ENCODE measurements at regions not wholly inside any gene's neighbourhood (a gene's known extent, or its start where the extent isn't known, plus 50 kb on each side); places are given as distances from the start of the nearest gene placed in this dataset.

DNA sequence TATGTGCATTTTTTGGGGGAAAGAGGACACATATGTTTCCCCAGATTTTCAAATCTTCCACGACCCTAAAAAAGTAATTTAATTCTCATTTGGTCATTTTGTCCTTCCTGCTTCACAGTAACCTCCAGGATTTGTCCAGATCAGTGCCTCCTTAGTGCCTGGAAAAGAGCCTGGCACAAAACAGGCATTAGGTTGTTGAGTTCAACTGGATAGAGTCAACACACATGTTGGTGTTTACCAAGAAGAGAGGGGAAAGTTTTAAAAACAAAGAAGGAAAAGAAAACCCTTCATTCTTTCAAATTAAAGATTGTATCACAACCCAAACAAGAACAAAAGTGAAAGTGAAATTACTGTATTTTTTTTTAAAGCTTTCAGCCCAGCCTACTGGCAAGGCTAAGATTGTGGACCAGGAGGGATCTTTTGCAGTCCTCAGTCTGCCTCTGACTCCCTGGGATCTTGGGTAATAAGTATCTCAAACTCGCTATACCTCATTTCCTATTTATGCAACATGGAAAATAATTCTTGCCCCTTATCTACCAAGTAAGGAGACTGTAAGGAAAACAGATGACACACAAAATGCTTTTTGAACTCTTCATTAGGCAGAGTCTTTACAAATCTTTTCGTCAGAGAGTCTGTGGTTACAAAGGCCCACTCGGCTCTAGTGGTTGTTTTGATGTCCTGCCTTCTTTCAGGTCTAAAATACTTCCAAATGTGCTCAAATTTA, 57.8 kb downstream of the ZNF281 start:
- 21% methylated on average over 4 of the region's 4 CpGs for WGBS
- TF ChIP-seq RXRA (IDR thresholded peaks at IDR 0.05): peak in 1 of 2 donors; percentile 16
- TF ChIP-seq RAD21 (IDR thresholded peaks at IDR 0.05): peak; percentile 14 to 19
- TF ChIP-seq, protein P1, sequence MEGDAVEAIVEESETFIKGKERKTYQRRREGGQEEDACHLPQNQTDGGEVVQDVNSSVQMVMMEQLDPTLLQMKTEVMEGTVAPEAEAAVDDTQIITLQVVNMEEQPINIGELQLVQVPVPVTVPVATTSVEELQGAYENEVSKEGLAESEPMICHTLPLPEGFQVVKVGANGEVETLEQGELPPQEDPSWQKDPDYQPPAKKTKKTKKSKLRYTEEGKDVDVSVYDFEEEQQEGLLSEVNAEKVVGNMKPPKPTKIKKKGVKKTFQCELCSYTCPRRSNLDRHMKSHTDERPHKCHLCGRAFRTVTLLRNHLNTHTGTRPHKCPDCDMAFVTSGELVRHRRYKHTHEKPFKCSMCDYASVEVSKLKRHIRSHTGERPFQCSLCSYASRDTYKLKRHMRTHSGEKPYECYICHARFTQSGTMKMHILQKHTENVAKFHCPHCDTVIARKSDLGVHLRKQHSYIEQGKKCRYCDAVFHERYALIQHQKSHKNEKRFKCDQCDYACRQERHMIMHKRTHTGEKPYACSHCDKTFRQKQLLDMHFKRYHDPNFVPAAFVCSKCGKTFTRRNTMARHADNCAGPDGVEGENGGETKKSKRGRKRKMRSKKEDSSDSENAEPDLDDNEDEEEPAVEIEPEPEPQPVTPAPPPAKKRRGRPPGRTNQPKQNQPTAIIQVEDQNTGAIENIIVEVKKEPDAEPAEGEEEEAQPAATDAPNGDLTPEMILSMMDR (IDR thresholded peaks at IDR 0.05; ENCODE audit: low read depth, low read length, missing input control): no peak
- peak in 1 of 2 donors; percentile 22 for TF ChIP-seq HNF4A (conservative IDR thresholded peaks at IDR 0.05)
- TF ChIP-seq, protein P2, sequence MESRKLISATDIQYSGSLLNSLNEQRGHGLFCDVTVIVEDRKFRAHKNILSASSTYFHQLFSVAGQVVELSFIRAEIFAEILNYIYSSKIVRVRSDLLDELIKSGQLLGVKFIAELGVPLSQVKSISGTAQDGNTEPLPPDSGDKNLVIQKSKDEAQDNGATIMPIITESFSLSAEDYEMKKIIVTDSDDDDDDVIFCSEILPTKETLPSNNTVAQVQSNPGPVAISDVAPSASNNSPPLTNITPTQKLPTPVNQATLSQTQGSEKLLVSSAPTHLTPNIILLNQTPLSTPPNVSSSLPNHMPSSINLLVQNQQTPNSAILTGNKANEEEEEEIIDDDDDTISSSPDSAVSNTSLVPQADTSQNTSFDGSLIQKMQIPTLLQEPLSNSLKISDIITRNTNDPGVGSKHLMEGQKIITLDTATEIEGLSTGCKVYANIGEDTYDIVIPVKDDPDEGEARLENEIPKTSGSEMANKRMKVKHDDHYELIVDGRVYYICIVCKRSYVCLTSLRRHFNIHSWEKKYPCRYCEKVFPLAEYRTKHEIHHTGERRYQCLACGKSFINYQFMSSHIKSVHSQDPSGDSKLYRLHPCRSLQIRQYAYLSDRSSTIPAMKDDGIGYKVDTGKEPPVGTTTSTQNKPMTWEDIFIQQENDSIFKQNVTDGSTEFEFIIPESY (IDR thresholded peaks at IDR 0.05): no peak

DNA sequence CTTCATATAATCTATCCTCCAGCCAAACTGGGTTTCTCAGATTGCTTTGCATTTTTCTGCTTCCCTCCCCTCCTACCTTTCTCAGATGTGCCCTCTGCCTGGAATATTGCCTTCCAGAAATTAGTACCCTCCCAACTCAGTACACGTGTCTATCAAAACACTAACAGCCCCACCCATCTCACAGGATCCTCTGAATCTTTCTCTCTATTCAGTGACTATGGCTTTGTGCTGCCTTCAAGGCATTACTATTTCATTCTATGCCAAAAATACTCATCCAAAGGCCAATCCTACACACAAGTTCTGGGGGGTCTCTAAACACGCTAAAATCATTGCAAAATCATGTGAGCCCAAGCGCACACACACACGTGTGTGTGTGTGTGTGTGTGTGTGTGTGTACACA, 58.4 kb downstream of the ZNF281 start:
- Histone ChIP-seq H3K9ac (ENCODE audit: low read depth in 1 of 2, low read length in 2 of 2) (no peak overlapping the region), H3K4me3 (ENCODE audit: low read depth in 1 of 3, low read length in 3 of 3) (no peak overlapping the region), H3K27me3 (ENCODE audit: control insufficient read depth in 4 of 4, insufficient read depth in 4 of 4, low read length in 3 of 4) (no peaks in the 10 kb centered on the region), H3K9me3 (ENCODE audit: control insufficient read depth in 4 of 4, low read length in 3 of 4) (no peaks in the 10 kb centered on the region), H3K4me1 (ENCODE audit: control insufficient read depth in 4 of 4, insufficient read depth in 4 of 4, low read length in 3 of 4) (peaks cover 0 to 11% (median 3%) of the 10 kb centered on the region in 4 donors), H3K36me3 (ENCODE audit: control insufficient read depth in 4 of 4, insufficient read depth in 3 of 4, low read depth in 1 of 4, low read length in 3 of 4) (no peaks in the 10 kb centered on the region), H3K27ac (ENCODE audit: low read depth in 1 of 2, low read length in 2 of 2) (no peak overlapping the region)
- TF ChIP-seq FOXA1 (IDR thresholded peaks at IDR 0.05) (no peak), RXRA (IDR thresholded peaks at IDR 0.05) (no peak), FOXA2 (IDR thresholded peaks at IDR 0.05) (no peak), YY1 (IDR thresholded peaks at IDR 0.05) (no peak), EGR1 (IDR thresholded peaks at IDR 0.05; ENCODE audit: low read depth in 2 of 2) (no peak), SP1 (IDR thresholded peaks at IDR 0.05) (no peak), HNF4G (IDR thresholded peaks at IDR 0.05) (no peak), JUND (IDR thresholded peaks at IDR 0.05) (no peak), RAD21 (IDR thresholded peaks at IDR 0.05) (no peak), HNF4A (conservative IDR thresholded peaks at IDR 0.05) (no peak), NR2F2 (IDR thresholded peaks at IDR 0.05) (no peak), TAF1 (conservative IDR thresholded peaks at IDR 0.05) (no peak), GABPA (IDR thresholded peaks at IDR 0.05 in 1 of 2, conservative IDR thresholded peaks at IDR 0.05 in 1 of 2) (no peak)
- TF ChIP-seq, protein P1 (IDR thresholded peaks at IDR 0.05; ENCODE audit: low read depth, low read length, missing input control): no peak
- TF ChIP-seq, protein P3, sequence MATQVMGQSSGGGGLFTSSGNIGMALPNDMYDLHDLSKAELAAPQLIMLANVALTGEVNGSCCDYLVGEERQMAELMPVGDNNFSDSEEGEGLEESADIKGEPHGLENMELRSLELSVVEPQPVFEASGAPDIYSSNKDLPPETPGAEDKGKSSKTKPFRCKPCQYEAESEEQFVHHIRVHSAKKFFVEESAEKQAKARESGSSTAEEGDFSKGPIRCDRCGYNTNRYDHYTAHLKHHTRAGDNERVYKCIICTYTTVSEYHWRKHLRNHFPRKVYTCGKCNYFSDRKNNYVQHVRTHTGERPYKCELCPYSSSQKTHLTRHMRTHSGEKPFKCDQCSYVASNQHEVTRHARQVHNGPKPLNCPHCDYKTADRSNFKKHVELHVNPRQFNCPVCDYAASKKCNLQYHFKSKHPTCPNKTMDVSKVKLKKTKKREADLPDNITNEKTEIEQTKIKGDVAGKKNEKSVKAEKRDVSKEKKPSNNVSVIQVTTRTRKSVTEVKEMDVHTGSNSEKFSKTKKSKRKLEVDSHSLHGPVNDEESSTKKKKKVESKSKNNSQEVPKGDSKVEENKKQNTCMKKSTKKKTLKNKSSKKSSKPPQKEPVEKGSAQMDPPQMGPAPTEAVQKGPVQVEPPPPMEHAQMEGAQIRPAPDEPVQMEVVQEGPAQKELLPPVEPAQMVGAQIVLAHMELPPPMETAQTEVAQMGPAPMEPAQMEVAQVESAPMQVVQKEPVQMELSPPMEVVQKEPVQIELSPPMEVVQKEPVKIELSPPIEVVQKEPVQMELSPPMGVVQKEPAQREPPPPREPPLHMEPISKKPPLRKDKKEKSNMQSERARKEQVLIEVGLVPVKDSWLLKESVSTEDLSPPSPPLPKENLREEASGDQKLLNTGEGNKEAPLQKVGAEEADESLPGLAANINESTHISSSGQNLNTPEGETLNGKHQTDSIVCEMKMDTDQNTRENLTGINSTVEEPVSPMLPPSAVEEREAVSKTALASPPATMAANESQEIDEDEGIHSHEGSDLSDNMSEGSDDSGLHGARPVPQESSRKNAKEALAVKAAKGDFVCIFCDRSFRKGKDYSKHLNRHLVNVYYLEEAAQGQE (IDR thresholded peaks at IDR 0.05): no peak
- TF ChIP-seq, protein P4, sequence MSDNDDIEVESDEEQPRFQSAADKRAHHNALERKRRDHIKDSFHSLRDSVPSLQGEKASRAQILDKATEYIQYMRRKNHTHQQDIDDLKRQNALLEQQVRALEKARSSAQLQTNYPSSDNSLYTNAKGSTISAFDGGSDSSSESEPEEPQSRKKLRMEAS (IDR thresholded peaks at IDR 0.05): no peak
- TF ChIP-seq, protein P2 (IDR thresholded peaks at IDR 0.05): no peak
- TF ChIP-seq, protein P5, sequence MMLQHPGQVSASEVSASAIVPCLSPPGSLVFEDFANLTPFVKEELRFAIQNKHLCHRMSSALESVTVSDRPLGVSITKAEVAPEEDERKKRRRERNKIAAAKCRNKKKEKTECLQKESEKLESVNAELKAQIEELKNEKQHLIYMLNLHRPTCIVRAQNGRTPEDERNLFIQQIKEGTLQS (IDR thresholded peaks at IDR 0.05): no peak
- DNase-seq (ENCODE audit: low spot score): no peak
- 76% methylated on average over 4 of the region's 4 CpGs for WGBS

More for the DNA sequence above, 57.8 kb downstream of the ZNF281 start:
- H3K4me3 ChIP-seq (ENCODE audit: low read depth in 1 of 3, low read length in 3 of 3): peak overlapping the region in 1 of 3 donors; percentile 25
- H3K9me3 ChIP-seq (ENCODE audit: control insufficient read depth in 4 of 4, low read length in 3 of 4): no peaks in the 10 kb centered on the region
- H3K36me3 ChIP-seq (ENCODE audit: control insufficient read depth in 4 of 4, insufficient read depth in 3 of 4, low read depth in 1 of 4, low read length in 3 of 4): no peaks in the 10 kb centered on the region
- peaks cover 0 to 11% (median 3%) of the 10 kb centered on the region in 4 donors for H3K4me1 ChIP-seq (ENCODE audit: control insufficient read depth in 4 of 4, insufficient read depth in 4 of 4, low read length in 3 of 4)
- H3K27me3 ChIP-seq (ENCODE audit: control insufficient read depth in 4 of 4, insufficient read depth in 4 of 4, low read length in 3 of 4): no peaks in the 10 kb centered on the region
- peak overlapping the region in 1 of 2 donors; percentile 19 for H3K9ac ChIP-seq (ENCODE audit: low read depth in 1 of 2, low read length in 2 of 2)
- DNase-seq (ENCODE audit: low spot score): no peak
- H3K27ac ChIP-seq (ENCODE audit: low read depth in 1 of 2, low read length in 2 of 2): peak overlapping the region; percentile 44 to 73

Measured in liver (tissue), 8 donors.